ENCODE measurements at regions not wholly inside any gene's neighbourhood (a gene's known extent, or its start where the extent isn't known, plus 50 kb on each side); places are given as distances from the start of the nearest gene placed in this dataset.
"Not testable (repeated sequence)": the region's sequence is repeated elsewhere in the genome, so short reads cannot be mapped to it uniquely, and the experiment has no call there.

DNA sequence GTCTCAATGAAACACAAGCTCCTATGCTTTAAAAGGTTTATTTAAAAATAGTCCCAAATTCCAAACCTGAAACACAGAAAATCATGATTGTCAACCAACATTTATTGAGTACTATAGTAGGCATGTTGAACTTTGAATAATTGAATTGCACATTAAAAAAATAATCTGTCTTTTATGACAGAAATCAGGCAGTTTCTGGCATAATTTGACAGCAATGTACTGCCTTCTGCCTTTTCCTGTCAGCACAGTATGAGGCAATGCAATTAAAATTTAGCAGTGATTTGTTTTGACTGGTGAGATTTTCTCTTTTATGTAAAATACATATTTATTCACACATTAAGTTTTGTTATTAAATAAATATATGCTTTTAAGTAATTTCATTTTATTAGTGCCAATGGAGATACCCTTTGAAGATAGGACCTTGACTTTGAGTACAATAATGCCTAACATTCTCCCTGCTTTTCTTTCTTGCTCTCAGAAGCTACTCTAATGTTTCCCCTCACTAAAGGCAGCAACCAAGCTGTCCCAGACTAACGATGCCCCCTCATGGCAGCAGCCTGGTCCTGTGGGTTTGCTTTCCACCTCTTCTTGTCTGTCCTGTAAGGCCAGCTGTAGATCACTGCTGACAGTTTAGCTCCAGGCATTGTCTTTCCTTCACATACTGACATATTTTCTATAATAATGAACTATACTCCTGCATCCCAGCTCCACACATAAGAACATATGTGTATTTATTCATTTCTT, 346.7 kb downstream of the IL20RB start:
- no peak for DNase-seq

DNA sequence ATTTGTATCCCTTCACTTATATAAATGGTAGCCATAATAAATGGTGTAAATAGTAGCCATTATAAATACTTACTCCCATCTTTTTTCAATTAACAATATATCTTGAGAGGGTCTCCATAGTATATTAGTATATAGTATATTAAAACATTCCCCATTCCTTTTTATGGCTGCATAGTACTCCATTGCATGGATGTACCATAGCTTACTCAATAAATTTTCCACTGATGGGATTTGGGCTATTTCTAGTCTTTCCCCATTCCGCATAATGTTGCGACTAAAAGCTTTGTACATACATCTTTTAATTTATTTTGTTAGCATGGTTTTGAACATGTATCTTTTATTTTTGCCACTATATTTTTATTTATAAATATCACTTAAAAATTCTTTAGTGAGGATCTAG, 366.3 kb downstream of the IL20RB start:
- no peak for DNase-seq

DNA sequence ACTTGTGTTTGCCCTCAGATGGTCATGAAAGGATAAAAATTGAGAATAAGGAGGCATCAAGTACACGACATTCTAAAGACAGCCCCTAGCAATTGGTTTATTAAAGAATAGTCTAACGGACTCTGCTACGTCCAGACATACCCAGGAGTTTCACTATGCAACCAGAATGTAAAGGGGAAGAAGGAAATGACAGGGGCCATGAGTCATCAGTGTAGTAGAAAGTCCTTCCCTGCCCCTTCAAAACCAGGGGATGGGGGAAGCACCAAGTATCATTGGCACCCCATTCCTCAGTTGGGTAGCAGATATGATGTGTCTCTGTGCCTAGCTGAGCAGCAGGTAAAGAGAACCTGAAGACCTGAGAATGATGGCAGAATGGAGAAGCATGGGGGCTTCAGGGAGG, 367.4 kb downstream of the IL20RB start:
- DNase-seq, result no peak

DNA sequence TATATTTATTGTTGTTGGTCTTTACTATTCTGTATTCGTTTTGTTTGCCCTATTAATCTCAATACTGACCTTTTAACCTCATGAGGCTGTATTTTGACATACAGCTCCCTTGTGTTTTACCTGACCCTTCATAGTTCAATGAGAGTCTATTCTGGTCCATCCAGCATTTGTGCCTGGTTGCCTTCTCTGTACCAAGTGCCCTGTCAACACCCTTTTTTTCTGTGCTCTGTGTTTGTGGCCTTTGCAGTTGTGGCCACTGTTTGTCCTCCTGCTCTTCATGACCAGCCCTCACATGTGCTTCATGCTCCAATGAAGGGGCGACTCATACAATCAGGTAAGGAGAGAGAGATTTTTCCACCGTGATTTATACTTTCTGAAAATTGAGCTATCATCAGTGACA, 368.2 kb downstream of the IL20RB start:
- no peak for DNase-seq

DNA sequence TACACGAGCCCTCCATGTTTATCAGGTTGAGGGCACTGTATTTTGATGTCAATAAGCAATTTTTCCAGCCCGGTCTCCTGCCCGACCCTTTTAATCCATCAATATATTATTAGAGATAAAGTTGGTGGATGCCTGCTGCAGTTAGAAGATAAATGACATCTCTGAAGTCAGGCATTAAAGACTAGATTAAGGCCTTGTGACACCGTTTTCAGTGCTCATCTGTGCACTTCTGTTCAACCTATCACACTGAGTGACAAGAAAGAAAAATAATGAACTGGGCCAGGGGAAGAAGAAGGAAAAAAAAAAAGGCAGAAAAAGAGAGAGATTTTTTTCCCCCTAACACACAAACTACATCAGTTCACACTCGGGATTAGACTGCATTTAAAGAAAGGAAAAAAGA, 371.8 kb downstream of the IL20RB start:
- DNase-seq, result no peak

DNA sequence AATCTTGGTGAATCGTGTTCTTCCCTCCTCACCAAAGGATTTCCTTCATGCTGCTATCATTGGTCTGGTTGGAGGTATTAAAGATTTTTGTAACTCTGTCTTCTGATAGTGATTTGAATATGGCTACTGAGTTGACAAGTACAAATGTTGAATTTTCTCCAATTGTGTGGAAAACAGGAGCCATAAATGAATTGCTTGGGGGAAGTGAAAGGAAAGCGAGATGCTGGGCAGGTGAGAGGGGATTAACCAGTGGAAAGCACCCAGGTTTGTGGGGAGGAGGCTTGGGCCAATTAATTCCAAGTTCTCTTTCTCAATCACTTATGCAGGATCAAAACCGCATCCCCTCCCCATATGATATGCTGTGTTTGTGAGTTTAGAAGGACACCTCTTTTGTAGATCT, 372.5 kb downstream of the IL20RB start:
- DNase-seq, result no peak

DNA sequence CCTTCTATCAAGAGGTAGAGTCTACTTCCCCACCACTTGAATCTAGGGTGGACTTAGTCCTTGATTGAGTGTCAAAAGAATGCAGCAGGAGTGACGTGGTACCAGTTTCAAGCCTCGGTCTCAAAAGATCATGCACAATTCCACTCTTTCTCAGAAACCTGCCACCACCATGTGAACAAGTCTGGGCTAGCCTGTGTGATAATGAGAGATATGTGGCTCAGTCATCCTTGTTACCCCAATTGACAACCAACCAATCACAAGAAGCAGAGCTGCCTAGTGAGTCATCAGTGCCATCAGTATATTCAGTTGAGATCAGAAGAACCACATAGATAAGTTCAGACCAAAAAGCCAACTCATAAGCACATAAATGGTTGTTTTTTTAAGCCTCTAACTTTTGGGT, 374.5 kb downstream of the IL20RB start:
- no peak for DNase-seq

DNA sequence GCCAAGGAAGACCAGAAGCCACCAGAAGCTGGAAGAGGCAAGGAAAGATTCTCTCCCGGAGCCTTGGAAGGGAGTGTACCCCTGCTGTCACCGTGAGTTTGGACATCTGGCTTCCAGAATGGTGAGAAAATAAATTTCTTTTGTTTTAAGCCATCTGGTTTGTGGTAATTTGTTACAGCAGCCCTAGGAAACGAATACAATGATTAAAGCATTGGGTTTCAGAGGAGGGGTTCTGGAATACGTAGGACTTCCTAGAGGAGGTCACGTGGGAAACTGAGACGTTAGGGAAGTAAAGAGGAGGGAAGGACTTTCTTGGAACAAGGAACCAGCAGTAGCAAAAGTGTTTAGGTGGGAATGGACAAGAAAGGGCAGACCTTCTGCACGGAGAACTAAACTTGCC, 377.7 kb downstream of the IL20RB start:
- DNase-seq, result no peak

DNA sequence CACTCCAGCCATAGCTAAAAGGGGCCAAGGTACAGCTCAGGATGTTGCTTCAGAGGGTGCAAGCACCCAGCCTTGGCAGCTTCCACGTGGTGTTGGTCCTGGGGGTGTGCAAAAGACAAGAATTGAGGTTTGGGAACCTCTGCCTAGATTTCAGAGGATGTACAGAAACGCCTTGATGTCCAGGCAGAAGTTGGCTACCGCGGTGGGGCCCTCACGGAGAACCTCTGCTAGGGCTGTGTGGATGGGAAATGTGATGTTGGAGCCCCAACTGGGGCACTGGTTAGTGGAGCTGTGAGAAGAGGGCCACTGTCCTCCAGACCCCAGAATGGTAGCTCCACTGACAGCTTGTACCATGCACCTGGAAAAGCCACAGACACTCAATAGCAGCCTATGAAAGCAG, 380.6 kb downstream of the IL20RB start:
- not testable (repeated sequence) for DNase-seq

DNA sequence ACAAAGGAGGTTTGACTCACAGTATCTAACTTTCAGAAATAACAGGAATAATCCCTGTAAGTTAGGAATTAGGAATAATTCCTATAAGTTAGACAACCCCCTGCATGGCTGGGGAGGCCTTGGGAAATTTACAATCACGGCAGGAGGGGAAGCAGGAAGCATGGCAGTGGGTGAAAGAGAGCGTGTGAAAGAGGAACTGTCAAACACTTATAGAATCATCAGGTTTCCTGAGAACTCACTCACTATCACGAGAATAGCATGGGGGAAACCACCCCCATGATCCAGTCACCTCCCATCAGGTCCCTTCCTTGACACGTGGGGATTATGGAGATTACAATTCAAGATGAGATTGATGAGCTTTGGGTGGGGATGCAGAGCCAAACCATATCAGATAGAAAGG, 385.5 kb downstream of the IL20RB start:
- DNase-seq, result no peak

DNA sequence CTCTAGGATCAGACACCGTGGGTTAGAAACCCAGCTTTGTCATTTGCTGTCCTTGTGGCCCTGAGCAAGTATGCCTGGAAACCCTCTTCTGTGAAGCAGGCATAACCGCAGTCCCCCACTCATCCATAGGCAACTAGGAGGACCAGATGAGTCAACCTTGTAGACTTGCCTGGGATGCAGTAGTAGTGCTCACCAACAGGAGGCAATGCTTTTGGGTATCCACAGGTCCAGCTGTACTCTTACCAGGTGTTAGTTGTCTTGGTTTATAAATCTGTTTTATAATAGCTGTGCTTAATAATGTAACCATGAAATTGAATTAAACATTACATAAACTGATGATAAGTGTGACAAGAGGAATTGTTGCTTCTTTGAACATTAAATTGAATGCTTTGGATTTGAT, 389.3 kb downstream of the IL20RB start:
- DNase-seq, result no peak

DNA sequence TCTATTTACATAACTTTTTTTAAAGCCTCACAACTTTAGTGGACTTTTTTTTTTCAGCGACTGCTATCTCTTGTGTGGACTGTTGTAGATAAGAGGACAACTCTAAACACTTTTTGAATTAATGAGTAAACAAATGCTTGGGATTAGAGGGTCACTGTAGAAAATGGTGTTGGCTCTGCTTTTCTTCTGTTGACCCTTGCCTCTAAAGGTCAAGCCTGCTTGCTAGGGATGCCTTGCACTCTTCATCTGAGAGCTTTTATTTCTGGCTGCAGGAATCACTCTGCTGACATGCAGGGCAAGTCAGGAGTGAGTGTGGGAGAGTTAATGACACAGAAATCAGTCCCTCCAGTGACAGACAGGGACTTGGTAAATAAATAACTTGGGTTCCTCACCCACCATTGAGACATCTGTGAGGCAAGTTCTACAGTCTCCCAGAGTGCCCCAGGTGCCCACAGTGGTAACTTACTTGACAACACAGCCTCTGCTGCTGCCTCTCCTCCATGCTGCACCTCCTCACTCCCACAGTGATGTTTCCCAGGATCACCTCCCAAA, 390.1 kb downstream of the IL20RB start:
- no peak for DNase-seq

DNA sequence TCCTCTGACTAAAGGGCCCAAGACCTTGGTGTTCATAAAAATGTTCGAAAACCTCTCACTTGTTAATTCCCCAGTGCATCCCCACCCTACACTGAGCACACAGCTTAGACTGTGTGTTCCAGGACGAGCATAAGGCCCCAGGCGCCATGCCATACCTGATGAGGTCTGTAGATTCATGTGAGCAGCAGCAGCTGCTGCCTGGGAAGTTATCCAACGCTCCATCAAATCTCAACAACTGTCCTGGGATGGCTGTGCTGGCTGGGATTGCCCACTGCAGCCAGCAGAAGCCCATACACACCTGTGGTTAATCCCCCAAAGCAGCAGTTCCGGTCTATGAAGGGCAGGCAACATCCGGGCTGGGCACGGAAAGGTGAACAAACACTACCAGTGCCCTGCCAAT, 391.2 kb downstream of the IL20RB start:
- no peak for DNase-seq

DNA sequence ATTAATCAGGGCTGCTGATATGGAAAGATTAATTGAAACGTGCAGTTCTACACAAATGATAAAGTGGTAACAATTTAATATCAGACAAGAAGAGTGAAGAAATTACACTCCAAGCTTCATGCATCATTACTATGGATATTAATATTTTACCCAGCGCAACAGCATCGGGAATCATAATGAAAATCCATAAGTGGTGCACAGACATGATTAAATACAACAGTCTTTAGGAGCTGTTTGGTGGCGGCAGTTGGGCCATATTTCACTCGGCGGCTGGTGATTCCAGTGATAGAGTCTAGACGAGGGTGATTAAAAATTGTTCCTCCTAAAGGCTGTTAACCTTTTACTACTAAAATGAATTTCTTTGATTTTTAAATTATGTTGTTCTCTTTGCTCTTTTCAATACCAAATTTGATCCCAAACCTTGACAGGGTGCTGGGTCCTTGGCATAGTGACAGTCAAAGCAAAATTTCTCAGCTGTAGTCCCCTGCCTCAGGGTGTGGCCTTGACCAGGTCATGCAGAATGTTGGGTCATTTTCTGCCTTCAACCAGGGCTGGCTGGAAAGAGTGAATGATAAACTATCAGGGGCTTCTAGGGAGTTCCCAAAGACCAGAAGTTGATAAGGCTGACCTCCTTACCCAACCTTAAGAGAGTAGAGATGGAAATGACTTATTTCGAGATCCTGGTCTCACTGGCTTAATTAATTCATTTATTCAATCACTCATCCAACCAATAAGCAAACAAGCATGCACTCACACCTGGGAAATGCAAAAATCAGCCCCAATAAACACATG, 392.0 kb downstream of the IL20RB start:
- no peak for DNase-seq

DNA sequence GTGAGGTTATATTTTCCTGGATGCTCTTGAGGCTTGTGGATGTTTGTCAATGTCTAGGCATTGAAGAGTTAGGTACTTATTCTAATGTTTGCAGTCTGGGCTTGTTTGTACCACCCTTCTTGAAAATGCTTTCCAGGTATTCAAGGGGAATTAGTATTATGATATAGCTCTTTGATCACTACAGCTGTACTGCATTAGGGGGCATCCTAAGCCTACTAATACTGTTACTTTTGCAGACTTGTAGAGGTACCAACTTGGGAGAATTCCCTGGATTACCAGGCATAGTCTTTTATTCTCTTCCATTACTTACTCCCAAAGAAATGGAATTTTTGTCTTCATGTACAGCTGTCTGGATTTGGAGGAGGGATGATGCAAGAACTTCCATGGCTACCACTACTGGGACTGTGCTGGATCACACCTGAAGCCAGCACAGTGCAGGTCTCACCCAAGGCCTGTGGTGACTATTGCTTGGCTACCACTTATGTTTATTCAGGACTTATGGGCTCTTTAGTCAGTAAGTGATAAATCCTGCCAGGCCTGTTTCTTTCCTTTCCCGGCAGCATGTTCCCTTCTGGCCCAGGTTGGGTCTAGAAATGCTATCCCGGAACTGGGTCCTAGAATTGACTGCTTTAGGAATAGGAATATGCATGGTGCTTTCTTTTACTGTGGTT, 402.9 kb downstream of the IL20RB start:
- DNase-seq, result no peak

DNA sequence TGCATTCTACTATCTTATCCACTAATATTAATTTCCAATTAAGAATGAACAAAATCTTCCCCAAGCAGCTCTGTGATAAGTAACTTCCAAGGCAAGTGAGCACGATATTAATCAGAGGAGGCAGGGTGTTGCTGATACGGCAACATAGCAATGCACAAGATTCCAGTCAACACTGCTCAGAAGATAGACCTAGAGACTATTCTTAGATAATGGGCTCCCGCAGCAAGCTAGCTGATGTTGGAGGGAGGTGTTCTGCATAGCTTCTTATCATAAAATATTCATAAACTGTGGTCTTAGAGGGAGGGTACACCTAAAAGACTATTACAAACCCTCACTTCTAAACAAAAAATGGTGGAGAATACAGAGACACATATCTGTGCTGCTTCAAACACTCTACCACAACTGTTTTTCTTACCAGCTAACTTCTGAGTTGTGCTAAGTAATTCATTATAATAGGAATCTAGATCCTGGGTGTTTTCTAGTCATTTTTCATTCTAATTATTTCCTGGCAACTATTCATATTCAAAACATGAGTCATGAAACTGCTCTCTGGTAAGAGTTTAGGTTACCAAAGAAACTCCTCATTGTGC, 382.0 kb upstream of the SOX14 start:
- DNase-seq, result no peak

DNA sequence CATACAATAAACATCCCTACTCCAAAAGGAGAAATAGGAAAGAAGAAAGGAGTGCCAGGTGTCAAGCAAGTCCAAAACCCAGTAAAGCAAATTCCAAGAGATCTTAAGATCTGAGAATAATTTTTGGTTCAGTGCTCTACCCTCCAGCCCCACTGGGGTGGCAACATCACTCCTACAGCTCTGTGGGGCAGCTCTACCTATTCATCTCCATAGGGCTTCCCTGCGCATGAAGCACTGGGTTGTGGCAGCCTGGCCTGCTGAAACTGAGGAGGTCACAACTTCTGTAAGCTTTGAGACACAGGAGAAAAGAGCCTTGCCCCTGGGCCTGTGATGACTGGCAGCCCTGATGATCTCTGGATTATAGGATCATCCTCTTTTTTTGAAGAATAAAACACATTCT, 378.2 kb upstream of the SOX14 start:
- DNase-seq, result no peak

DNA sequence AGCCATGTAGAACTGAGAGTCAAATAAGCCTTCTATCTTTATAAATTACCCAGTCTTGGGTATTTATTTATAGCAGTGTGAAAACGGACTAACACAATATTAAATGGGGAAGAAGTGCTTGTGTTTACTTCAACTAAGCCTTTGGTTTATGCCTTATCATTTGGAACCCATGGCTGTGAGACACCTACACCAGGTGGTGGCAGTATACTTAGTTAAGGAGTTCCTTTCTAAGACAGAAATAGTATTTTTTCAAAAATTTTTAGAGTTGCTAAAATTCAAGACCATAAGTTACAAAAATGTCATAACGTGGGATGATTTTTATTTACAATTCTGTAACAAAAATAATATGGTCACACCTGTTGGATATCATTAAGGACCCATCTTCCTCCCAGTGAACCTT, 354.5 kb upstream of the SOX14 start:
- DNase-seq, result no peak

DNA sequence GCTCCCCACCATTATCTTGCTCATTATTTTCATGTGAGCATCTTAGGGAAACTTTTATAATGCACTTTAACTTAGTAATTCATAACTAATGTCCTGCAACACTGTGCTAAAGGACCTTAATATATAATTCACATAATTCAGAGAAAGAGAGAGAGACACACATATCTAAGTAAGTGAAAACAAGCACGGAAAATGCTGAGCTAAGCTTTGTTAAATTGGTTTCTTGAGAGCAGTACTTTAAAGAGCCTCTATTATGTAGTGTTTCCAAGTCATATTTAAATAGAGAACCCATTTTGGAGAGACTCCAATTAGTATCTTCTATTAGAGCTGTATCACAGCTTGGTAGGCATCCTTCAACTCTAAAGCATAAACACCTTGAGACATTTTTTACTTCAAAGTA, 354.1 kb upstream of the SOX14 start:
- no peak for DNase-seq

DNA sequence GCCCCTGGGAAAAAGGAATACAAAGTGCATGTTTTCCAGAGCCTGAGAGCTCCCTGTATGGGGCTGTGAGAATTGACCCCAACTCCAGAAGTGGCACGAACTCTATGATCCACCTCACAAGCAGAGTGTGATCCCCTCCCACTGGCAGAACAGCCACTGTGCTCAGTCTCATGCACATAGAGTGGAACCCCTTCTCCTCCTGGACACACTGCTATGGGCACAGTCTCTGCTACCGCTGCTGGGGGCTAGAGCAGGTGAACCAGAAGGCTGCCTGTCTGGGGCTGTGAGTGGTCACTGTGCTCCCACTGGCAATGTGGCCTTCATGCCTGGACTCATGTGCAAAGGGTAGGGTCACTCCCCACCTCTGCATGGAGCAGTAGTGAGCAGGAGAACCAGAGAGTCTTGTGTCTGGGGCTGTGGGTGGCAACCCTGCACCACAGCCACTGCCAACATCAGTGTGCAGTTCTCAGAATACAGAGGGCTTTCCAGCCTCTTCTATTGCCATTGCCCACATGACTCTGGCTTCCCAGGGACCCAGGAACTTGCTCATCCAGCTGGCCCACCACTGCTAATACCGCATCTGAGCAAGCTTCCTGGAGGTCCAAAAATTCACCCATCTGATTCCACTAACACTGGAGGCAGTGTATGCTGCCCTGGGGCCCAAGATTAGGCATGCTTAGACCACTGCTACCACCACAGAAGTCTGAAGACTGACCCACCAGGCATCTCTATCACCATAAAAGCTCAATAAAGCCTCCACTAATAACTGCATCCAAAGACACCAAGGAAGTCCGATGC, 343.7 kb upstream of the SOX14 start:
- DNase-seq, result no peak

DNA sequence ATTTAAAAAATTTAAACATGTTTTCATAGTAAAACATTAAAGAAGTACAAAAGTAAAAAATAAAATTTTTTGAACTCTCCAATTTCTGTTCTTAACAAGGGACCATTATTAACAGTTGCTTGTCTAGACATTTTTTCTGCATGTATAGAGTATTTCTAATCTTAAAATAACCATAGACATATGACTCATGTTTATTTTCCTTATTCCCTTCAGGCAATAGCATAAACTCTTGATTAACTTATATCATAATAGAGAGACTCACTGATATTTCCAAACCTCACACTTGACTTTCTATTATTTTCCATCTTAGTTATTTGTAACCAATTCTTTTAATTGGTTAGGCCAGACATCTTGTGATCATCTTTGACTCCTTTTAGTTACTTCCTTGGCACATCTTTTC, 325.6 kb upstream of the SOX14 start:
- no peak for DNase-seq

DNA sequence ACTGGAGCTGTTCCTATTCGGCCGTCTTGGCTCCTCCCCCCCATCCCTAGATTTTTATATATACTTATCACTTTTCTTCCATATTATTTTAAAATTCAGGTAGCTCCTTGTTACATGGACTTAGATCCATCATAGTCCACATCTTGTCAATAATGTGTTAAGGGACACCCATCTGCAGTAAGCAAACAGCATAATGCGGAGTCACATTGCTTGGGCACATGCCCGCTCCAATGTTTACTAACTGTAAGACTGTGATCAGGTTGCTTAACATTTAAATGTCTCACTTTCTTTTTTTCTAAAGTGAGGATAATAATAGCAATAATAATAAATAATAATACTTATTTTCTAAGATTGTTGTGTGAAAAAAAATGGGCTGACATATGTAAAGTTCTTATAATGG, 303.2 kb upstream of the SOX14 start:
- no peak for DNase-seq

DNA sequence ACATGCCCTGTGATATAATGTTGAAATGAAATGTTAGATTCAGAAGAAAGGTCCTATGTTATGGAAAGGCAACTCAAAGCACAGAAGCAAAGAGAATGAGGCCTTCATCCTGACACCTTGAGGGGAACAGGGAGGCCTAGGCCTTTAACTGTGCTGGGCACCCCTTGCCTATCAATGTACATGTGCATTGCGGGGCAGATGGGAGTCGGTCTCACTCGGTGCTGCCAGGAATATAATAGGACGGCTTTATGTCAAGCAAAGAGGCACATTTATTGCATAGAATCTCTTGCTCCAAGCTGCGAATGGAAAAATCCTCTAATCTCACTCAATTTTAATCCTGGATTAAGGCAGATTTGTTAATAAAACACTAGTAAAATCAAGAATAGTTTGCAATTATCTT, 301.0 kb upstream of the SOX14 start:
- no peak for DNase-seq
